ENCODE measurements at regions not wholly inside any gene's neighbourhood (a gene's known extent, or its start where the extent isn't known, plus 50 kb on each side); places are given as distances from the start of the nearest gene placed in this dataset.

DNA sequence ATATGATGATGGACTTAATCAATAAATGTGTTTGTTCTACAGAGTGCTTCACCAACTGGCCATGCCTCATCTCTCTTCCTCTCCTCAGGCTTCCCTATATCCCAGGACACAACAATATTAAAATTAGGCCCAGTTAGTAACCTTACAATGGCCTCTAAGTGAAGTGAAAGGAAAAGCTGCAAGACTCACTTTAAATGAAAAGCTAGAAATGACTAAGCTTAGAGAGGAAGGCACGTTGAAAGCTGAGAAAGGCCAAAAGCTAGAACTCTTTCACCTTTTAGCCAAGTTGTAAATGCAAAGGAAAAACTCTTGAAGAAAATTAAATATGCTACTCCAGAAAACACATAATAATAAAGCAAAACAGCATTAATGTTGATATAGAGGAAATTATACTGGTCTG is 1010.3 kb downstream of the NAALADL2 start:
- no peak for DNase-seq (ENCODE audit: low read depth in 2 of 2)
- H3K4me3 ChIP-seq (replicated peaks in 1 of 2; ENCODE audit: low read depth in 2 of 2, low read length in 2 of 2) = no peak overlapping the region
- TF ChIP-seq CTCF (IDR thresholded peaks at IDR 0.05; ENCODE audit: low read depth, low read length) = no peak

DNA sequence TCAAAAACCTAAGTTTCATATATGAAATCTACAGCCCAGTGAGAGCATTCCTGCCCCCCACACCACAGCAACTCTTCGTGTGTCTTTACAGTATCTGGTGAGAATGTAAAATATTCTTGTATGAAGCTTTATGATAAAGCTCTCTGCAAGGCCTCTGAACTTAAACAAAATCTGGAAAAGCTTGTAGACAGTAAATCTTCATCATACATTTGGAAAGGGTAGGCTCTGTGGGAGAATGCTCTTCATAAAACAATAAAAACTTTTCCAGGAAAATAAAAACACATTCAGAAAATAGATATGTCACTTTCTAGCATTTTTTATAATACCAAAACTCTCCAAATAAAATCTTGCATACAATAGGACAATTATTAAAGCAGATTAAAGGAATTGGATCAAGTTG is 1009.5 kb downstream of the NAALADL2 start:
- DNase-seq (ENCODE audit: low read depth in 2 of 2) = no peak
- H3K4me3 ChIP-seq (replicated peaks in 1 of 2; ENCODE audit: low read depth in 2 of 2, low read length in 2 of 2) = no peak overlapping the region
- TF ChIP-seq CTCF (IDR thresholded peaks at IDR 0.05; ENCODE audit: low read depth, low read length) = no peak

DNA sequence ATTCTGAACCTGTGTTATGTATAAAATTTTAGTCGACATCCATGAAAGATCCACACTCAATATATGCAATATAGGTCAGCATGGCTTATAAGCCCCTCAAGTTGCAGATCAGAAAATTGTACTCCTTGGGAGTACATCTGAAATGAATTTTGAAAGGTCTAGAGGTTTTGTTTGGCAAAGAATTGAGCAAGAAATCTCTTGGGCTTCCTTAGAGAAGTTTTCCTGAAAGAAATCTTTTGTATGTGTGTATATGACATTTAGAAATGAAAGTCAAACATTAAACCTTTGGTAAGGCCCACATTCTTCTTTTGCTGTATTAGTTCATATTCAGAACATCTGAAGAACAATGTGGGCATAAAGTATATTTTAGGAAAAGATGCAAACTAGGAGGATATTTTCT is 1006.6 kb downstream of the NAALADL2 start:
- no peak for TF ChIP-seq CTCF (IDR thresholded peaks at IDR 0.05; ENCODE audit: low read depth, low read length)
- DNase-seq (ENCODE audit: low read depth in 2 of 2) = no peak

DNA sequence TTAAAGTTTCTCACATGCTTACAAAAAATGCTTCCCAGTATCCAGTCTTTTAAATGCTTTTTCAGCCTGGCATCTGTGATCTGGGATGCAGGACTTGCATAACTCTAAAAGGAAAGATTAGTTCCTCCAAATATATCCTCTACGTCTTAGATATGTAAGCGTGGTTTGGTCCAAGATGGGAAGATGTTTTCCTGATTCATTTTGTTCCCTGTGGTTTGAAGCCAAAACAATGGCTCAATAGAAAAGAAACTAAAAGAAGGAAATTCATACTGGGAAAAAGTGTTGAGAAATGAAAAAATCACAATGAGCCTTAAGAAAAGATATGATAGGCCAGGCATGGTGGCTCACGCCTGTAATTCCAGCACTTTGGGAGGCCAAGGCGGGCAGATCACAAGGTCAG is 1002.8 kb downstream of the NAALADL2 start:
- DNase-seq (ENCODE audit: low read depth in 2 of 2) = no peak
- no peak overlapping the region for H3K4me3 ChIP-seq (replicated peaks in 1 of 2; ENCODE audit: low read depth in 2 of 2, low read length in 2 of 2)
- no peak for TF ChIP-seq CTCF (IDR thresholded peaks at IDR 0.05; ENCODE audit: low read depth, low read length)

More for the DNA sequence above, 1006.6 kb downstream of the NAALADL2 start:
- no peak overlapping the region for H3K4me3 ChIP-seq (replicated peaks in 1 of 2; ENCODE audit: low read depth in 2 of 2, low read length in 2 of 2)

Measured in cardiac fibroblast (primary cell).